GM12878 (cell line): ENCODE measurements at regions not wholly inside any gene's neighbourhood (a gene's known extent, or its start where the extent isn't known, plus 50 kb on each side); places are given as distances from the start of the nearest gene placed in this dataset.

Experiments used
- ATAC-seq: fragments of 200-7000 bp; cut with Tn5 transposase; 3 replicates; pipeline ENCODE4 v1.9.1; 2020; ENCODE audit warnings: mild to moderate bottlenecking, moderate library complexity
- BruUV-seq: library from RNA; stranded (reverse); fragments of 400-500 nt; replicated peaks from 2 replicates; lab custom pipeline; 2021; lab: Mats Ljungman, UMichigan
- CTCF ChIA-PET: fragments of 300-600 bp; sonication (Branson Sonifier 250); formaldehyde crosslinking; extraction: SDS; loops from one replicate; lab custom pipeline; 2021; ENCODE audit warnings: inconsistent platforms; lab: Yijun Ruan, JAX
- POLR2A ChIA-PET: fragments of 350-600 bp; formaldehyde crosslinking; extraction: SDS; loops from one replicate; lab custom pipeline; 2021; ENCODE audit warnings: inconsistent platforms; lab: Charles Lee
- RAD21 ChIA-PET: fragments of 300-600 bp; sonication (Branson Sonifier 250); formaldehyde crosslinking; loops from one replicate; lab custom pipeline; 2023; ENCODE audit warnings: antibody characterized with exemption; ENCODE audit not compliant: unreplicated experiment; lab: Charles Lee
- SMC1A ChIA-PET: fragments of 300-600 bp; sonication (Branson Sonifier 250); formaldehyde crosslinking; loops from one replicate; lab custom pipeline; 2023; ENCODE audit not compliant: unreplicated experiment, uncharacterized antibody; lab: Charles Lee
- DNase-seq: peaks from one replicate; pipeline ENCODE4 v3.0.0-alpha.2; 2011; ENCODE audit warnings: low read depth, low spot score
- FAIRE-seq: peaks from 3 replicates; lab custom pipeline; 2011; peaks lifted over from hg19 to GRCh38; lab: Jason Lieb, UNC
- H2AFZ ChIP-seq: 2 replicates; pipeline ENCODE4 v1.6.0; 2011; ENCODE audit warnings: low read depth, low read length, control low read depth; ENCODE audit not compliant: control insufficient read depth
- H3K27ac ChIP-seq: 2 replicates; pipeline ENCODE4 v1.5.1; 2011; ENCODE audit warnings: control low read depth; ENCODE audit not compliant: control insufficient read depth, insufficient read depth
- H3K27me3 ChIP-seq, 2 experiments: replicated peaks in 1 of 2; 2 replicates each; pipeline versions ENCODE4 v1.6.0 to v1.6.1; 2011; ENCODE audit warnings: low read length in 1 of 2; ENCODE audit not compliant: control insufficient read depth in 2 of 2, insufficient read depth in 2 of 2
- H3K36me3 ChIP-seq, 2 experiments: 2 replicates each; pipeline ENCODE4 v1.5.1; 2011; ENCODE audit warnings: low read length in 1 of 2; ENCODE audit not compliant: control insufficient read depth in 2 of 2, insufficient read depth in 2 of 2
- H3K4me1 ChIP-seq: 2 replicates; pipeline ENCODE4 v1.6.1; 2011; ENCODE audit warnings: mild to moderate bottlenecking, low read length, moderate library complexity, mixed read lengths; ENCODE audit not compliant: control insufficient read depth, insufficient read depth
- H3K4me2 ChIP-seq: 2 replicates; pipeline ENCODE4 v1.6.0; 2011; ENCODE audit warnings: control low read depth; ENCODE audit not compliant: control insufficient read depth, insufficient read depth
- H3K4me3 ChIP-seq: fragments of 200-600 bp; sonication (generic); 2 replicates; pipeline ENCODE4 v1.5.1; 2016
- H3K79me2 ChIP-seq: 2 replicates; pipeline ENCODE4 v1.6.0; 2011; ENCODE audit warnings: low read length; ENCODE audit not compliant: control insufficient read depth, insufficient read depth
- H3K9ac ChIP-seq: 2 replicates; pipeline ENCODE4 v1.8.0; 2011; ENCODE audit warnings: low read length, control low read depth, mixed read lengths; ENCODE audit not compliant: control insufficient read depth, insufficient read depth
- H3K9me3 ChIP-seq: replicated peaks from 3 replicates; pipeline ENCODE4 v1.5.1; 2011; ENCODE audit warnings: mild to moderate bottlenecking, low read length; ENCODE audit not compliant: control insufficient read depth, insufficient read depth
- H4K20me1 ChIP-seq: 2 replicates; pipeline ENCODE4 v1.6.0; 2011; ENCODE audit not compliant: control insufficient read depth, insufficient read depth
- PML ChIP-seq: IDR thresholded peaks from 2 replicates; pipeline ENCODE4 v1.6.1; 2012; ENCODE audit warnings: low read length, inconsistent platforms
- RFX5 ChIP-seq: IDR thresholded peaks from 2 replicates; pipeline ENCODE4 v1.6.1; 2011; ENCODE audit warnings: low read depth, low read length, improper control_type of control experiment
- WGBS: methylation state at CpG from one replicate; pipeline ENCODE4 v1.1.6; 2016; ENCODE audit warnings: low lambda C conversion rate; ENCODE audit not compliant: insufficient replicate concordance, insufficient coverage; ENCODE audit errors: missing lambda C conversion rate; 5-methylcytosine and 5-hydroxymethylcytosine counted together
- in situ Hi-C: fragments of 300-500 bp; cut with MboI; formaldehyde crosslinking; loops from 9 replicates; pipeline ENCODE4 v1.14.3; 2018; ENCODE audit warnings: mixed read lengths
- intact Hi-C: fragments of 100-400 bp; cut with micrococcal nuclease; formaldehyde crosslinking; loops from one replicate; pipeline ENCODE4 v1.14.2; 2022; ENCODE audit not compliant: unreplicated experiment
- TF ChIP-seq, protein P1 (sequence below): IDR thresholded peaks from 2 replicates; pipeline ENCODE4 v1.6.1; 2012; ENCODE audit warnings: mild to moderate bottlenecking, low read depth, low read length
- TF ChIP-seq, protein P2 (sequence below): fragments of 450-650 bp; IDR thresholded peaks from 2 replicates; pipeline ENCODE4 v1.6.1; 2016; ENCODE audit warnings: mild to moderate bottlenecking, moderate library complexity, borderline replicate concordance

DNA sequence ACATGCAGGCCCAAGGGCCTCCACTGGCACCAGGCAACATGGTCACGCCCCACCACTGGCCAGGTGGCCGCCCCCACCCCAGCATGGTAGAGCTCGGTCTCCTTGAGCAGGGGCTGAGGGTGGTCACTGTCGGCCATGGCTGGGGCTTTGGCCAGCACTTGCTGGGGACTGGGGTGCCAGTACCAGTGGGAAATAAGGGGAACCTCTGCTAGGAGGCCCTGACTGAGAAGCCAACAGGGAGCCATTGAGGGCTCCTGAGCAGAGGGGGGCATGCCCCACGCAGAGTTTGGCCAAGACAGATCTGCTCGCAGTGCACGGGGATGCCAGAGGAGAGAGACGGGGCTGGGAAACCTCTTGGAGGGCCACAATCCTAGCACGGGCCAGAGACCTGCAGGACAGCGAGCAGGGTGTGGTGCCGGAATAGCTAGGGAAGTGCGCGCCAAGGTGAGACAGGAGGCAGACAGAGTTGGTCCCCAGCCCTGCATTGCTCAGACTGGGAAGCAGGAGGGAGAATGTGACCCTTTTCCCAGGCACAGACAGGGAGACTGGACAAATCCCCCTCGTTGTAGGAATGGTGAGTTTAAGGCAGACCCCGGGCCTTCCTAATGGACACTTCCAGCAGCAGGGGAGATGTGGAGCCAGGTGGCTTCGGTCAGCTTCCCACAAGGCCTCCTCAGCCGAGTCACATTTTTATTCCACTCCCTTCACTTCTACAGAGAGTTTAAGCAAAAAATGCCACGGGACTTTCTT is 179.0 kb upstream of the CST7 start:
- FAIRE-seq (no peak), DNase-seq (no peak), ATAC-seq (no peak)
- ChIA-PET POLR2A (no interaction called here), SMC1A (no interaction called here), CTCF (no interaction called here), RAD21 (no interaction called here)
- Histone ChIP-seq H2AFZ (no peak overlapping the region), H3K36me3 (no peaks in the 10 kb centered on the region), H3K9ac (no peak overlapping the region), H3K4me2 (no peak overlapping the region), H3K4me3 (no peak overlapping the region), H3K4me1 (no peaks in the 10 kb centered on the region), H3K9me3 (no peaks in the 10 kb centered on the region), H3K27ac (no peak overlapping the region), H4K20me1 (no peaks in the 10 kb centered on the region), H3K27me3 (peaks cover 3 to 5% of the 10 kb centered on the region in 2 experiments; a peak in 2 of 4 replicates), H3K79me2 (no peaks in the 10 kb centered on the region)
- BruUV-seq = no TSS peak
- TF ChIP-seq, protein P1, sequence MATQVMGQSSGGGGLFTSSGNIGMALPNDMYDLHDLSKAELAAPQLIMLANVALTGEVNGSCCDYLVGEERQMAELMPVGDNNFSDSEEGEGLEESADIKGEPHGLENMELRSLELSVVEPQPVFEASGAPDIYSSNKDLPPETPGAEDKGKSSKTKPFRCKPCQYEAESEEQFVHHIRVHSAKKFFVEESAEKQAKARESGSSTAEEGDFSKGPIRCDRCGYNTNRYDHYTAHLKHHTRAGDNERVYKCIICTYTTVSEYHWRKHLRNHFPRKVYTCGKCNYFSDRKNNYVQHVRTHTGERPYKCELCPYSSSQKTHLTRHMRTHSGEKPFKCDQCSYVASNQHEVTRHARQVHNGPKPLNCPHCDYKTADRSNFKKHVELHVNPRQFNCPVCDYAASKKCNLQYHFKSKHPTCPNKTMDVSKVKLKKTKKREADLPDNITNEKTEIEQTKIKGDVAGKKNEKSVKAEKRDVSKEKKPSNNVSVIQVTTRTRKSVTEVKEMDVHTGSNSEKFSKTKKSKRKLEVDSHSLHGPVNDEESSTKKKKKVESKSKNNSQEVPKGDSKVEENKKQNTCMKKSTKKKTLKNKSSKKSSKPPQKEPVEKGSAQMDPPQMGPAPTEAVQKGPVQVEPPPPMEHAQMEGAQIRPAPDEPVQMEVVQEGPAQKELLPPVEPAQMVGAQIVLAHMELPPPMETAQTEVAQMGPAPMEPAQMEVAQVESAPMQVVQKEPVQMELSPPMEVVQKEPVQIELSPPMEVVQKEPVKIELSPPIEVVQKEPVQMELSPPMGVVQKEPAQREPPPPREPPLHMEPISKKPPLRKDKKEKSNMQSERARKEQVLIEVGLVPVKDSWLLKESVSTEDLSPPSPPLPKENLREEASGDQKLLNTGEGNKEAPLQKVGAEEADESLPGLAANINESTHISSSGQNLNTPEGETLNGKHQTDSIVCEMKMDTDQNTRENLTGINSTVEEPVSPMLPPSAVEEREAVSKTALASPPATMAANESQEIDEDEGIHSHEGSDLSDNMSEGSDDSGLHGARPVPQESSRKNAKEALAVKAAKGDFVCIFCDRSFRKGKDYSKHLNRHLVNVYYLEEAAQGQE = no peak
- TF ChIP-seq, protein P2, sequence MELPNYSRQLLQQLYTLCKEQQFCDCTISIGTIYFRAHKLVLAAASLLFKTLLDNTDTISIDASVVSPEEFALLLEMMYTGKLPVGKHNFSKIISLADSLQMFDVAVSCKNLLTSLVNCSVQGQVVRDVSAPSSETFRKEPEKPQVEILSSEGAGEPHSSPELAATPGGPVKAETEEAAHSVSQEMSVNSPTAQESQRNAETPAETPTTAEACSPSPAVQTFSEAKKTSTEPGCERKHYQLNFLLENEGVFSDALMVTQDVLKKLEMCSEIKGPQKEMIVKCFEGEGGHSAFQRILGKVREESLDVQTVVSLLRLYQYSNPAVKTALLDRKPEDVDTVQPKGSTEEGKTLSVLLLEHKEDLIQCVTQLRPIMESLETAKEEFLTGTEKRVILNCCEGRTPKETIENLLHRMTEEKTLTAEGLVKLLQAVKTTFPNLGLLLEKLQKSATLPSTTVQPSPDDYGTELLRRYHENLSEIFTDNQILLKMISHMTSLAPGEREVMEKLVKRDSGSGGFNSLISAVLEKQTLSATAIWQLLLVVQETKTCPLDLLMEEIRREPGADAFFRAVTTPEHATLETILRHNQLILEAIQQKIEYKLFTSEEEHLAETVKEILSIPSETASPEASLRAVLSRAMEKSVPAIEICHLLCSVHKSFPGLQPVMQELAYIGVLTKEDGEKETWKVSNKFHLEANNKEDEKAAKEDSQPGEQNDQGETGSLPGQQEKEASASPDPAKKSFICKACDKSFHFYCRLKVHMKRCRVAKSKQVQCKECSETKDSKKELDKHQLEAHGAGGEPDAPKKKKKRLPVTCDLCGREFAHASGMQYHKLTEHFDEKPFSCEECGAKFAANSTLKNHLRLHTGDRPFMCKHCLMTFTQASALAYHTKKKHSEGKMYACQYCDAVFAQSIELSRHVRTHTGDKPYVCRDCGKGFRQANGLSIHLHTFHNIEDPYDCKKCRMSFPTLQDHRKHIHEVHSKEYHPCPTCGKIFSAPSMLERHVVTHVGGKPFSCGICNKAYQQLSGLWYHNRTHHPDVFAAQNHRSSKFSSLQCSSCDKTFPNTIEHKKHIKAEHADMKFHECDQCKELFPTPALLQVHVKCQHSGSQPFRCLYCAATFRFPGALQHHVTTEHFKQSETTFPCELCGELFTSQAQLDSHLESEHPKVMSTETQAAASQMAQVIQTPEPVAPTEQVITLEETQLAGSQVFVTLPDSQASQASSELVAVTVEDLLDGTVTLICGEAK = no peak
- no peak for TF ChIP-seq RFX5
- no peak for TF ChIP-seq PML
- in situ Hi-C loops (no loop called here), intact Hi-C loops (no loop called here)
- 47% methylated on average over 17 of the region's 18 CpGs for WGBS
